K562 (cell line): ENCODE measurements at regions not wholly inside any gene's neighbourhood (a gene's known extent, or its start where the extent isn't known, plus 50 kb on each side); places are given as distances from the start of the nearest gene placed in this dataset.

ENCODE experiments used
- ATAC-seq: fragments of 200-7000 bp; cut with Tn5 transposase; 3 replicates; pipeline ENCODE4 v1.9.1; 2020; ENCODE audit warnings: moderate library complexity
- BruUV-seq: library from RNA; stranded (reverse); fragments of 400-500 nt; replicated peaks from 2 replicates; lab custom pipeline; 2021; lab: Mats Ljungman, UMichigan
- CTCF ChIA-PET: fragments of 300-600 bp; formaldehyde crosslinking; extraction: SDS; loops from one replicate; lab custom pipeline; 2021; ENCODE audit warnings: low intra/inter-chr PET ratio; lab: Yijun Ruan, JAX
- POLR2A ChIA-PET: fragments of 300-600, 350-650 bp; sonication (Branson Sonifier 250); formaldehyde crosslinking; extraction: SDS; loops from one replicate; lab custom pipeline; 2021; ENCODE audit warnings: antibody characterized with exemption, inconsistent platforms; lab: Yijun Ruan, JAX
- DNase-seq, 4 experiments: peaks; one replicate each; pipeline versions ENCODE4 v3.0.0 to v3.0.0-alpha.2; 2011 to 2018; ENCODE audit warnings: low spot score in 3 of 4, mixed read lengths in 3 of 4; ENCODE audit errors: extremely low read depth in 1 of 4
- FAIRE-seq: peaks from 2 replicates; lab custom pipeline; 2011; peaks lifted over from hg19 to GRCh38; lab: Jason Lieb, UNC
- H2AFZ ChIP-seq: 2 replicates; pipeline ENCODE4 v1.6.0; 2011; ENCODE audit warnings: low read depth, low read length, control low read depth, inconsistent platforms
- H3K27ac ChIP-seq: fragments of 200-600 bp; 3 replicates; pipeline ENCODE4 v1.8.0; 2011; ENCODE audit warnings: low read depth, mild to moderate bottlenecking, control low read depth, inconsistent platforms, low read length, moderate library complexity, mixed read lengths; ENCODE audit errors: extremely low read depth
- H3K27me3 ChIP-seq, 2 experiments: fragments of 300-600 bp in 1 of 2; 2 replicates in 1 of 2; 3 replicates in 1 of 2; pipeline versions ENCODE4 v1.6.0 to v1.8.0; 2011; ENCODE audit warnings: inconsistent platforms in 2 of 2, low read length in 2 of 2, mild to moderate bottlenecking in 1 of 2, mixed read lengths in 1 of 2, moderate library complexity in 1 of 2; ENCODE audit not compliant: control insufficient read depth in 2 of 2, insufficient read depth in 2 of 2
- H3K36me3 ChIP-seq: fragments of 300-600 bp; 3 replicates; pipeline ENCODE4 v1.8.0; 2011; ENCODE audit warnings: mild to moderate bottlenecking, low read length, inconsistent platforms; ENCODE audit not compliant: control insufficient read depth, insufficient read depth
- H3K4me1 ChIP-seq, 2 experiments: fragments of 200-600 bp in 1 of 2; replicated peaks in 1 of 2; 2 replicates in 1 of 2; 3 replicates in 1 of 2; pipeline versions ENCODE4 v1.5.1 to v1.8.0; 2011; ENCODE audit warnings: inconsistent platforms in 2 of 2, low read length in 2 of 2, mild to moderate bottlenecking in 1 of 2, mixed read lengths in 1 of 2, moderate library complexity in 1 of 2; ENCODE audit not compliant: control insufficient read depth in 2 of 2, insufficient read depth in 2 of 2
- H3K4me2 ChIP-seq: 2 replicates; pipeline ENCODE4 v1.6.1; 2011; ENCODE audit warnings: low read length, control low read depth, inconsistent platforms, mixed read lengths; ENCODE audit not compliant: insufficient read depth
- H3K4me3 ChIP-seq: fragments of 200-600 bp; sonication (generic), shearing (Covaris generic); 2 replicates; pipeline ENCODE4 v1.5.1; 2016; ENCODE audit warnings: control low read depth, inconsistent platforms
- H3K79me2 ChIP-seq: fragments of 200-600 bp; 3 replicates; pipeline ENCODE4 v1.8.0; 2011; ENCODE audit warnings: low read length, inconsistent platforms; ENCODE audit not compliant: control insufficient read depth, insufficient read depth
- H3K9ac ChIP-seq, 2 experiments: 2 replicates each; pipeline versions ENCODE4 v1.6.0 to v1.6.1; 2011; ENCODE audit warnings: low read depth in 2 of 2, low read length in 2 of 2, control low read depth in 1 of 2, inconsistent platforms in 1 of 2, mild to moderate bottlenecking in 1 of 2, mixed read lengths in 1 of 2; ENCODE audit not compliant: insufficient read depth in 1 of 2
- H3K9me1 ChIP-seq: one replicate; pipeline ENCODE4 v1.6.0; 2011; ENCODE audit warnings: inconsistent platforms, mild to moderate bottlenecking, low read length, moderate library complexity; ENCODE audit not compliant: control insufficient read depth, insufficient read depth
- H3K9me3 ChIP-seq: replicated peaks from 2 replicates; pipeline ENCODE4 v1.5.1; 2011; ENCODE audit warnings: low read depth, low read length, inconsistent platforms; ENCODE audit not compliant: control insufficient read depth, insufficient read depth
- H4K20me1 ChIP-seq: replicated peaks from 2 replicates; pipeline ENCODE4 v1.6.1; 2011; ENCODE audit warnings: low read length, inconsistent platforms, mixed read lengths; ENCODE audit not compliant: control insufficient read depth, insufficient read depth
- BHLHE40 ChIP-seq: IDR thresholded peaks from 2 replicates; pipeline ENCODE4 v1.6.1; 2011; ENCODE audit warnings: low read length, improper control_type of control experiment
- DLX4 ChIP-seq: fragments of 250-450 bp; sonication (Bioruptor Pico); IDR thresholded peaks from 2 replicates; pipeline ENCODE4 v1.6.1; 2021; ENCODE audit warnings: mild to moderate bottlenecking
- E2F3 ChIP-seq: fragments of 250-450 bp; sonication (Bioruptor Pico); IDR thresholded peaks from 2 replicates; pipeline ENCODE4 v1.4.0; 2020; ENCODE audit warnings: mild to moderate bottlenecking
- EGR1 ChIP-seq: fragments of 450-650 bp; conservative IDR thresholded peaks from 2 replicates; pipeline ENCODE4 v1.6.1; 2017; ENCODE audit warnings: mild to moderate bottlenecking
- GABPA ChIP-seq: fragments of 200-800 bp; sonication (Bioruptor generic); conservative IDR thresholded peaks from 2 replicates; pipeline ENCODE4 v1.6.1; 2016; ENCODE audit warnings: low read depth, missing genetic modification characterization, missing compliant biosample characterization
- NCOR1 ChIP-seq: fragments of 450-650 bp; IDR thresholded peaks from 2 replicates; pipeline ENCODE4 v1.6.1; 2016; ENCODE audit warnings: mild to moderate bottlenecking, moderate library complexity
- NFYB ChIP-seq: IDR thresholded peaks from 2 replicates; pipeline ENCODE4 v1.6.1; 2011; ENCODE audit warnings: mild to moderate bottlenecking, moderate library complexity; ENCODE audit not compliant: insufficient read length; ENCODE audit errors: extremely low read depth
- PHTF2 ChIP-seq: fragments of 250-450 bp; sonication (Bioruptor Pico); IDR thresholded peaks from 2 replicates; pipeline ENCODE4 v1.5.0; 2021; ENCODE audit warnings: mild to moderate bottlenecking
- SFPQ ChIP-seq: fragments of 200-400 bp; formaldehyde crosslinking; IDR thresholded peaks from 2 replicates; pipeline ENCODE4 v1.6.1; 2017; ENCODE audit warnings: mild to moderate bottlenecking, low read depth, low read length, moderate library complexity
- SMARCC2 ChIP-seq: fragments of 450-650 bp; IDR thresholded peaks from 2 replicates; pipeline ENCODE4 v1.6.1; 2017; ENCODE audit warnings: antibody characterized with exemption, moderate library complexity, mild to moderate bottlenecking, low read depth
- TARDBP ChIP-seq: fragments of 450-650 bp; IDR thresholded peaks from 2 replicates; pipeline ENCODE4 v1.6.1; 2016
- ZNF143 ChIP-seq: sonication (generic); formaldehyde crosslinking; IDR thresholded peaks from 2 replicates; pipeline ENCODE4 v1.9.0; 2022; ENCODE audit warnings: mild to moderate bottlenecking, missing genetic modification reagents
- ZNF175 ChIP-seq: fragments of 200-800 bp; sonication (Bioruptor generic); IDR thresholded peaks from 2 replicates; pipeline ENCODE4 v1.6.1; 2016; ENCODE audit warnings: low read depth, mild to moderate bottlenecking, missing genetic modification characterization, missing compliant biosample characterization
- ZNF280B ChIP-seq: fragments of 250-450 bp; sonication (Bioruptor Pico); IDR thresholded peaks from 2 replicates; pipeline ENCODE4 v1.5.1; 2021; ENCODE audit warnings: mild to moderate bottlenecking
- WGBS: fragments of 100-300 bp; shearing (Covaris generic); methylation state at CpG from one replicate; pipeline ENCODE4 v1.1.6; 2016; ENCODE audit warnings: low coverage, mixed read lengths; ENCODE audit not compliant: insufficient coverage; ENCODE audit errors: missing lambda C conversion rate; 5-methylcytosine and 5-hydroxymethylcytosine counted together
- in situ Hi-C: fragments of 300-500 bp; cut with MboI; formaldehyde crosslinking; loops from 4 replicates; pipeline ENCODE4 v1.15.0; 2018; ENCODE audit warnings: inconsistent platforms, mixed read lengths
- intact Hi-C: fragments of 100-400 bp; cut with micrococcal nuclease; formaldehyde crosslinking; loops from 2 replicates; pipeline ENCODE4 v1.14.2; 2022

GRCh38 chr1:177356674-177357435, 186.1 kb downstream of the BRINP2 start:
- WGBS: 3% methylated on average over 4 of the region's 4 CpGs
- Histone ChIP-seq H3K4me3 (no peak overlapping the region), H3K9ac (no peak overlapping the region), H3K9me3 (no peaks in the 10 kb centered on the region), H3K79me2 (no peaks in the 10 kb centered on the region), H3K4me2 (no peak overlapping the region), H3K9me1 (no peaks in the 10 kb centered on the region), H3K4me1 (no peaks in the 10 kb centered on the region), H3K27ac (no peak overlapping the region), H3K36me3 (no peaks in the 10 kb centered on the region), H3K27me3 (no peaks in the 10 kb centered on the region), H4K20me1 (no peaks in the 10 kb centered on the region), H2AFZ (no peak overlapping the region)
- CTCF ChIA-PET: no interaction called here
- in situ Hi-C loops (no loop called here), intact Hi-C loops (loop anchor here (10.0 kb wide), 1 partner anchor 462 kb away; no protein-coding TSS in a partner anchor)
- POLR2A ChIA-PET: no interaction called here
- no peak for DNase-seq
- no peak for FAIRE-seq
- BruUV-seq: no TSS peak
- no peak for ATAC-seq
- TF ChIP-seq SMARCC2 (no peak), DLX4 (no peak), BHLHE40 (no peak), TARDBP (no peak), SFPQ (no peak), E2F3 (no peak), EGR1 (no peak), PHTF2 (no peak), ZNF175 (CRISPR knock-in tag) (no peak), ZNF280B (CRISPR knock-in tag) (no peak), NFYB (no peak), NCOR1 (no peak), GABPA (no peak), ZNF143 (CRISPR knock-in tag) (no peak)
